Lower leg skin (tissue), 3 donors: ENCODE measurements at regions not wholly inside any gene's neighbourhood (a gene's known extent, or its start where the extent isn't known, plus 50 kb on each side); places are given as distances from the start of the nearest gene placed in this dataset.

ENCODE experiments used
- POLR2A ChIP-seq, 2 donors: fragments of 450-650 bp; IDR thresholded peaks; one replicate each; pipeline ENCODE4 v1.6.1; 2016 to 2017; ENCODE audit warnings: antibody characterized with exemption in 2 of 2, mild to moderate bottlenecking in 1 of 2, moderate library complexity in 1 of 2
- TF ChIP-seq, protein P1 (sequence below), 3 donors: fragments of 450-650 bp; IDR thresholded peaks; one replicate each; pipeline ENCODE4 v1.5.1; 2016; ENCODE audit warnings: antibody characterized with exemption in 3 of 3, mild to moderate bottlenecking in 3 of 3, moderate library complexity in 2 of 3

DNA sequence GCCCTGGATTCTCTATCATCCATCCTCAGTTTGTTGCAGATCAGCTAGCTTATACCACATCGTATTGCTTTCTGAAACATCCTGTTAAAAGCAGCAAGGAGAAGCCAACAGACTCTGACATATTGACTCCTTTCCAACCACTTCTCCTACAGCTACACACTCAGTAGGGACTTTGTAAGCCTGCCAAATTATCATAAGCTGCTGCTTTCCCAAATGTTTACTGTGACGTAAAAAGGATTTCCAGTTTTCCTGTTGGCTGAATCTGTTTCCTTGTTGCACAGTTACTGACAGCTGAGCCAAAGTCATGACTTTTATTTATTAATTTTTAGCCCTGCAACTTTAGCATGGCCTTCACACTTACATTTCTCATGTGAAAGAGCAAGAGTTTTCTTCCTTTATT is 294.3 kb downstream of the KCNJ3 start:
- TF ChIP-seq POLR2A (IDR thresholded peaks at IDR 0.05): no peak
- TF ChIP-seq, protein P1, sequence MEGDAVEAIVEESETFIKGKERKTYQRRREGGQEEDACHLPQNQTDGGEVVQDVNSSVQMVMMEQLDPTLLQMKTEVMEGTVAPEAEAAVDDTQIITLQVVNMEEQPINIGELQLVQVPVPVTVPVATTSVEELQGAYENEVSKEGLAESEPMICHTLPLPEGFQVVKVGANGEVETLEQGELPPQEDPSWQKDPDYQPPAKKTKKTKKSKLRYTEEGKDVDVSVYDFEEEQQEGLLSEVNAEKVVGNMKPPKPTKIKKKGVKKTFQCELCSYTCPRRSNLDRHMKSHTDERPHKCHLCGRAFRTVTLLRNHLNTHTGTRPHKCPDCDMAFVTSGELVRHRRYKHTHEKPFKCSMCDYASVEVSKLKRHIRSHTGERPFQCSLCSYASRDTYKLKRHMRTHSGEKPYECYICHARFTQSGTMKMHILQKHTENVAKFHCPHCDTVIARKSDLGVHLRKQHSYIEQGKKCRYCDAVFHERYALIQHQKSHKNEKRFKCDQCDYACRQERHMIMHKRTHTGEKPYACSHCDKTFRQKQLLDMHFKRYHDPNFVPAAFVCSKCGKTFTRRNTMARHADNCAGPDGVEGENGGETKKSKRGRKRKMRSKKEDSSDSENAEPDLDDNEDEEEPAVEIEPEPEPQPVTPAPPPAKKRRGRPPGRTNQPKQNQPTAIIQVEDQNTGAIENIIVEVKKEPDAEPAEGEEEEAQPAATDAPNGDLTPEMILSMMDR (IDR thresholded peaks at IDR 0.05): no peak
